ENCODE measurements at regions not wholly inside any gene's neighbourhood (a gene's known extent, or its start where the extent isn't known, plus 50 kb on each side); places are given as distances from the start of the nearest gene placed in this dataset.

DNA sequence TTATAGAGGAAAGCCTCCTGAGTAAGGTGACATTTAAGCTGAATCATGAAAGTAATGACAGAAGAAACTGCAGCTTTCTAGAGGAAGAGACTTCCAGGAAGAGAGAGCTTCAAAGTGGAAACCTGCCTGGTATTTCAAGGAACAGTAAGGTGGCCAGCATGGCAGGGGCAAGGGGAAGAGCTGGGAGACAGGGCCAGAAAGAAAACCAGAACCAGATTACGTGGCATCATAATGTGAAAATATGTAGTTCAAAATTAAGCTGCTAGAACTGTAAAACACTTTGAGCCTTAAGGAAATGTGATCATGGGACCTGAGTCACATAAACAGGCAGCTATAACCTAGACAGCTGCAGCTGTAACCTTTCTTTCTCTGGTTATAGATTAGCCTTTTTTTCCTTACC lies 238.0 kb upstream of the FOXK1 start:
- TF ChIP-seq, protein P1, sequence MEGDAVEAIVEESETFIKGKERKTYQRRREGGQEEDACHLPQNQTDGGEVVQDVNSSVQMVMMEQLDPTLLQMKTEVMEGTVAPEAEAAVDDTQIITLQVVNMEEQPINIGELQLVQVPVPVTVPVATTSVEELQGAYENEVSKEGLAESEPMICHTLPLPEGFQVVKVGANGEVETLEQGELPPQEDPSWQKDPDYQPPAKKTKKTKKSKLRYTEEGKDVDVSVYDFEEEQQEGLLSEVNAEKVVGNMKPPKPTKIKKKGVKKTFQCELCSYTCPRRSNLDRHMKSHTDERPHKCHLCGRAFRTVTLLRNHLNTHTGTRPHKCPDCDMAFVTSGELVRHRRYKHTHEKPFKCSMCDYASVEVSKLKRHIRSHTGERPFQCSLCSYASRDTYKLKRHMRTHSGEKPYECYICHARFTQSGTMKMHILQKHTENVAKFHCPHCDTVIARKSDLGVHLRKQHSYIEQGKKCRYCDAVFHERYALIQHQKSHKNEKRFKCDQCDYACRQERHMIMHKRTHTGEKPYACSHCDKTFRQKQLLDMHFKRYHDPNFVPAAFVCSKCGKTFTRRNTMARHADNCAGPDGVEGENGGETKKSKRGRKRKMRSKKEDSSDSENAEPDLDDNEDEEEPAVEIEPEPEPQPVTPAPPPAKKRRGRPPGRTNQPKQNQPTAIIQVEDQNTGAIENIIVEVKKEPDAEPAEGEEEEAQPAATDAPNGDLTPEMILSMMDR (IDR thresholded peaks at IDR 0.05; ENCODE audit: low read depth, low read length) = no peak
- no peaks in the 10 kb centered on the region; the same call in none of the 2 replicates for H3K9me3 ChIP-seq
- no peak for DNase-seq

DNA sequence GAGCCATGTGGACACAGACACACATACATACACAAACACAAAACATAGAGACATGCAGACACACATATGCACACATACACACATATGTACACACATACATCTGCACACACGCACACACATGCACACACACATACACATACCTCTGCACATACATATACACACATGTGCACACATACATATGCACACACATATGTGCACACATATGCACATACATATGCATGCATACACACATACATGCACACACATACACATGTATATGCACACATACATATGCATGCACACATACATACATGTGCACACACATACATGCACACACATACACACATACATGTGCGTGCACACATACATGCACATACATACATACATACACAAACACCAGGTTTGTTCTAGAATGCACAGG lies 236.3 kb upstream of the FOXK1 start:
- no peak for DNase-seq
- Histone ChIP-seq H3K36me3 (no peaks in the 10 kb centered on the region), H3K9me3 (no peaks in the 10 kb centered on the region; the same call in none of the 2 replicates), H3K4me3 (ENCODE audit: low read depth, low read length) (no peak overlapping the region), H3K27me3 (no peaks in the 10 kb centered on the region), H3K4me1 (no peaks in the 10 kb centered on the region)
- TF ChIP-seq, protein P1 (IDR thresholded peaks at IDR 0.05; ENCODE audit: low read depth, low read length) = no peak

More for the DNA sequence above, 238.0 kb upstream of the FOXK1 start:
- Histone ChIP-seq H3K4me3 (ENCODE audit: low read depth, low read length) (no peak overlapping the region), H3K4me1 (no peaks in the 10 kb centered on the region), H3K27me3 (no peaks in the 10 kb centered on the region), H3K36me3 (no peaks in the 10 kb centered on the region)

DNA sequence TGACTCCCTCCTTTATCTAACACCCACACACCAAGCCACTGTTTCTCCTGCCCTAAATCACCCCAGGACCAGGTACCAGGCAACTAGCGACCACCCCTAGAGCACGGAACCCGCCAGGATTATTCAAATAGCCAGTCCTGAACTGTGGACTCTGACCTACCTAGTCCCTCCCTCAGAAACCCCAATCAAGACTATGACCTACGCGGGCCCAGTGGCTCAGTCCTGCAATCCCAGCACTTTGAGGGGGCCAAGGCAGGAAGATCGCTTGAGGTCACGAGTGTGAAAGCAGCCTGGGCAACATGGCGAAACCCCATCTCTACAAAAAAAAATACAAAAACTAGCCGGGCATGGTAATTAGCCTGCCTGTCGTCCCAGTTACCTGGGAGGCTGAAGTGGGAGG lies 232.8 kb upstream of the FOXK1 start:
- Histone ChIP-seq H3K36me3 (no peaks in the 10 kb centered on the region), H3K27me3 (no peaks in the 10 kb centered on the region), H3K4me3 (ENCODE audit: low read depth, low read length) (no peak overlapping the region), H3K4me1 (no peaks in the 10 kb centered on the region), H3K9me3 (no peaks in the 10 kb centered on the region; the same call in none of the 2 replicates)
- DNase-seq = no peak
- TF ChIP-seq, protein P1 (IDR thresholded peaks at IDR 0.05; ENCODE audit: low read depth, low read length) = no peak

DNA sequence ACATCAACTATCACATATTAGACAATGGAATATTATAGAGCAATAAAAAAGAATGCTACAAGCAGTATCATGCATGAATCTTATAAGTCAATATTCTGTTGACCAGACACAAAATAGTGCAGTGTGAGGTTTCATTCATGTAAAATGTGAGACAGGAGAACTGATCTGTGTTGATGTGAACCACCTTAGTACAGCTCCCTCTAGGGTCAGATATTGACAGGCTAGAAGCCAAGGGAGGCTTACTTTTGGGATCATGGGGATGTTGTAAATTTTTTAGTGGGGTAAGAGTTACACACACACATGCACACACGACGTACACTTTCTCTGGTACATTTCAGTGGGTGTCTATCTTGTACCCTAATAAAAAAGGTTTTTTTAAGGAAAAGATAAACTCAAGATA lies 231.6 kb upstream of the FOXK1 start:
- TF ChIP-seq, protein P1 (IDR thresholded peaks at IDR 0.05; ENCODE audit: low read depth, low read length) = no peak
- Histone ChIP-seq H3K9me3 (no peaks in the 10 kb centered on the region; the same call in 1 of the 2 replicates), H3K4me1 (no peaks in the 10 kb centered on the region), H3K36me3 (no peaks in the 10 kb centered on the region), H3K27me3 (no peaks in the 10 kb centered on the region), H3K4me3 (ENCODE audit: low read depth, low read length) (no peak overlapping the region)
- DNase-seq = no peak

DNA sequence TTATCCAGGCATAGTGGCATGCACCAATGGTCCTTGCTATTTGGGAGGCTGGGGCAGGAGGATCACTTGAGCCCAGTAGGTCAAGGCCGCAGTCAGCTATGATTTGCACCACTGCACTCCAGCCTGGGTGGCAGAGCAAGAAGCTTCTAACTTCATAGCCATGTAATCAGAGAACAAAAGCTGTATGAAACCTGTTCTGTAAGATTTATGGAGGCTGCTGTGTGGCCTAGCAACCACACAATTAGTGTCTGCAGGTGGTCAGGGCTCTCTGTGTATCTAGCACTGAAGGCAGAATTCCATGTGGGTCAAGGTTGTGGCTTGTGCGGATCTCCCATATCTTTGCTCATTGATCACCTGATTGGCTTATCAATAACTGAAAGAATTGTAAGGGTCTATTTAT lies 221.5 kb upstream of the FOXK1 start:
- Histone ChIP-seq H3K9me3 (no peaks in the 10 kb centered on the region), H3K4me3 (ENCODE audit: low read depth, low read length) (no peak overlapping the region), H3K4me1 (no peaks in the 10 kb centered on the region), H3K36me3 (no peaks in the 10 kb centered on the region), H3K27me3 (no peaks in the 10 kb centered on the region)
- no peak for DNase-seq
- TF ChIP-seq, protein P1 (IDR thresholded peaks at IDR 0.05; ENCODE audit: low read depth, low read length) = no peak

DNA sequence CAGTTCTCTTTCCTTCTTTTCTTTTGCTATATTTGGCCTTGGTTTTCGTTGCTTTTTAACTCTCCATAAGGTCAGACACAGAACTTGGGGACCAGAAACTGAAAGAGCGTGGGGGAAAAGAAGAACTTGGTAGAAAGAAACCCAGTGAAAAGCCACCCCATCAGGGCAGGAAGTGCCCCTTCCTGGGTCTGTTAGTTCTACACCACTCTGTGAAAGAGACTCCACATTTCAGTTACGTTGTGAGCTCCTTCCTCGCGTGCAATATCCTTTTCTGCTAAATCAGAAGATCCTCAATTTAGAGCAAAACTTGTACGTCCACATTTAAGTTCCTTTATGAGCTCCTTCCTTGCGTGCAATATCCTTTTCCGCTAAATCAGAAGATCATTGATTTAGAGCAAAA lies 220.6 kb upstream of the FOXK1 start:
- no peaks in the 10 kb centered on the region for H3K4me1 ChIP-seq
- no peaks in the 10 kb centered on the region for H3K36me3 ChIP-seq
- no peak overlapping the region for H3K4me3 ChIP-seq (ENCODE audit: low read depth, low read length)
- DNase-seq = no peak
- H3K9me3 ChIP-seq = no peaks in the 10 kb centered on the region
- no peaks in the 10 kb centered on the region for H3K27me3 ChIP-seq
- TF ChIP-seq, protein P1 (IDR thresholded peaks at IDR 0.05; ENCODE audit: low read depth, low read length) = no peak

All from BE2C (cell line).